HG02571 (cell line): ENCODE measurements at regions not wholly inside any gene's neighbourhood (a gene's known extent, or its start where the extent isn't known, plus 50 kb on each side); places are given as distances from the start of the nearest gene placed in this dataset.

Experiments
- ATAC-seq: cut with Tn5 transposase; IDR thresholded peaks from one replicate; pipeline ENCODE4 v1.9.1; 2021; ENCODE audit warnings: mild to moderate bottlenecking, moderate library complexity; ENCODE audit not compliant: unreplicated experiment

- ATAC-seq, result no peak
These were observed 312.9 kb upstream of the RUNX1 start for GRCh38 chr21:35361988-35362387.

GRCh38 chr21:35360870-35361570 is 311.9 kb upstream of the RUNX1 start:
- ATAC-seq, result no peak

GRCh38 chr21:35359076-35359475 is 310.0 kb upstream of the RUNX1 start:
- ATAC-seq, result no peak

- ATAC-seq, result no peak
These were observed 308.9 kb upstream of the RUNX1 start for GRCh38 chr21:35358008-35358407.

- ATAC-seq, result no peak
These were observed 308.1 kb upstream of the RUNX1 start for GRCh38 chr21:35357041-35357780.

- no peak for ATAC-seq
These were observed 305.0 kb upstream of the RUNX1 start for GRCh38 chr21:35354078-35354477.

- ATAC-seq, result no peak
These were observed 303.7 kb upstream of the RUNX1 start for GRCh38 chr21:35352793-35353192.

GRCh38 chr21:35352066-35352770 is 303.1 kb upstream of the RUNX1 start:
- no peak for ATAC-seq

- no peak for ATAC-seq
These were observed 302.3 kb upstream of the RUNX1 start for GRCh38 chr21:35351434-35351833.

- ATAC-seq, result no peak
These were observed 301.9 kb upstream of the RUNX1 start for GRCh38 chr21:35350965-35351364.

- no peak for ATAC-seq
These were observed 300.4 kb upstream of the RUNX1 start for GRCh38 chr21:35349376-35350080.

GRCh38 chr21:35348686-35349085 is 299.6 kb upstream of the RUNX1 start:
- ATAC-seq, result no peak

GRCh38 chr21:35346697-35347096 is 297.6 kb upstream of the RUNX1 start:
- ATAC-seq, result no peak

GRCh38 chr21:35345954-35346353 is 296.9 kb upstream of the RUNX1 start:
- no peak for ATAC-seq

- no peak for ATAC-seq
These were observed 295.5 kb upstream of the RUNX1 start for GRCh38 chr21:35344582-35344981.

- no peak for ATAC-seq
These were observed 294.1 kb upstream of the RUNX1 start for GRCh38 chr21:35343046-35343819.

GRCh38 chr21:35342440-35342839 is 293.3 kb upstream of the RUNX1 start:
- ATAC-seq, result no peak

- ATAC-seq, result no peak
These were observed 291.2 kb upstream of the RUNX1 start for GRCh38 chr21:35340273-35340672.

- no peak for ATAC-seq
These were observed 290.0 kb upstream of the RUNX1 start for GRCh38 chr21:35338881-35339632.

- no peak for ATAC-seq
These were observed 289.2 kb upstream of the RUNX1 start for GRCh38 chr21:35338281-35338680.
